ENCODE measurements at regions not wholly inside any gene's neighbourhood (a gene's known extent, or its start where the extent isn't known, plus 50 kb on each side); places are given as distances from the start of the nearest gene placed in this dataset.
"Not testable (repeated sequence)": the region's sequence is repeated elsewhere in the genome, so short reads cannot be mapped to it uniquely, and the experiment has no call there.

DNA sequence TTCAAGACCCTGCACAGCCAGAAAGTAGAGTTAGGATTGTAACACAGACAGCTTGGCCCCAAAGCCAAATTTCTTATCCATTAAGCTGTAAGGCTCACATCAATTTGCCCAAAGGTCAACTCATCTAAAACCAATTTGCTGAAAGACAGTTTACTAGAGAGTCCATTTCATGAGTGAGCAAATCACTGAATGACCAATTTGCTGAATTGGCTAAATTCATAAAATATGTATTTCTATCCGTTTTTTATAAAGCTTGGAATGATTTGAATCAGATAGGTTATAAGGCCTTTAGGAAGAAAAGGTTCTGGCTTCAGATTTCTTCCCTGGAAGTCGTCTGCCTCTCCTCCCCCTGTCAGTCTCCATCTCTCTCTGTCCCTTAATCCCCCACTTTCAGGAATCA lies 168.1 kb downstream of the FCRL5 start:
- no peak for DNase-seq (ENCODE audit: low read depth)
- no peak overlapping the region for H3K4me3 ChIP-seq (ENCODE audit: low read length)
- TF ChIP-seq, protein P1, sequence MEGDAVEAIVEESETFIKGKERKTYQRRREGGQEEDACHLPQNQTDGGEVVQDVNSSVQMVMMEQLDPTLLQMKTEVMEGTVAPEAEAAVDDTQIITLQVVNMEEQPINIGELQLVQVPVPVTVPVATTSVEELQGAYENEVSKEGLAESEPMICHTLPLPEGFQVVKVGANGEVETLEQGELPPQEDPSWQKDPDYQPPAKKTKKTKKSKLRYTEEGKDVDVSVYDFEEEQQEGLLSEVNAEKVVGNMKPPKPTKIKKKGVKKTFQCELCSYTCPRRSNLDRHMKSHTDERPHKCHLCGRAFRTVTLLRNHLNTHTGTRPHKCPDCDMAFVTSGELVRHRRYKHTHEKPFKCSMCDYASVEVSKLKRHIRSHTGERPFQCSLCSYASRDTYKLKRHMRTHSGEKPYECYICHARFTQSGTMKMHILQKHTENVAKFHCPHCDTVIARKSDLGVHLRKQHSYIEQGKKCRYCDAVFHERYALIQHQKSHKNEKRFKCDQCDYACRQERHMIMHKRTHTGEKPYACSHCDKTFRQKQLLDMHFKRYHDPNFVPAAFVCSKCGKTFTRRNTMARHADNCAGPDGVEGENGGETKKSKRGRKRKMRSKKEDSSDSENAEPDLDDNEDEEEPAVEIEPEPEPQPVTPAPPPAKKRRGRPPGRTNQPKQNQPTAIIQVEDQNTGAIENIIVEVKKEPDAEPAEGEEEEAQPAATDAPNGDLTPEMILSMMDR (conservative IDR thresholded peaks at IDR 0.05; ENCODE audit: low read length): no peak

DNA sequence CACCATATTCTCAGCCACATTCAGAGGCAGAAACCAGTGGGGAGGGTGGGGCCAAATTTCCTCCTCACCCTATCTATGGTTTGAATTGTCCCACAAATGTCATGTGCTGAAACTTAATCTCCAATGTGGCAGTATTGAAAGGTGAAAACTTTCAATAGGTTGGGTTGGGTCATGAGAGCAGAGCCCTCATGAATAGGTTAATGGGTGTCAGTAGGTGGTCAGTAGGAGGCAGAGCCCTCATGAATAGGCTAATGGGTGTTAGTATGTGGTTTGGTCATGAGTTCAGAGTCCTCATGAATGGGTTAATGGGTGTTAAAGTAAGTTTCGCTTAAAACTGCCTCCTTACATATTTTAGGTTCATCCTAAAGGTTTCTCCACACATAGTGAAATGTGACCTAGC lies 170.0 kb downstream of the FCRL5 start:
- TF ChIP-seq, protein P1 (conservative IDR thresholded peaks at IDR 0.05; ENCODE audit: low read length): no peak
- DNase-seq (ENCODE audit: low read depth): no peak

DNA sequence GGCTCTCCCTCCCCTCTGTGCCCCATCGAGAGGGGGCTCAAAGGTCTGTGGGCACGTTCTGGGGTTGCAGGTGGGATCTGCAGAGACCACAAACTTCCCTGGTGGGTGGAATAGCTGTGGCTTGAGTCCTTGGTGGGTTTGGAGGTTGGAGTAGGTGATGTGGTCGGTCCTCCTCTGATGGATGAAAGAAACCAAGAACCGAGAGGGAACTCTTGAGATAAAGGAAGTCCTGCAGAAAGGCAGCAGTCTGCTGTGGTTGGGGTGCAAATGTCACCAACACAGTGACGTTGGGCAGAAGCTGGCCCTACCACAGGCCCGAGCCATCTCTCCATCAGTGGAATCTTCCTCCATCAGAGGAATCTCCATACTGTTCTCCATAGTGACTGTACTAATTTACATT lies 171.8 kb downstream of the FCRL5 start:
- TF ChIP-seq, protein P1 (conservative IDR thresholded peaks at IDR 0.05; ENCODE audit: low read length): no peak
- H3K4me3 ChIP-seq (ENCODE audit: low read length): no peak overlapping the region
- DNase-seq (ENCODE audit: low read depth): no peak

More for the DNA sequence above, 170.0 kb downstream of the FCRL5 start:
- H3K4me3 ChIP-seq (ENCODE audit: low read length): no peak overlapping the region

DNA sequence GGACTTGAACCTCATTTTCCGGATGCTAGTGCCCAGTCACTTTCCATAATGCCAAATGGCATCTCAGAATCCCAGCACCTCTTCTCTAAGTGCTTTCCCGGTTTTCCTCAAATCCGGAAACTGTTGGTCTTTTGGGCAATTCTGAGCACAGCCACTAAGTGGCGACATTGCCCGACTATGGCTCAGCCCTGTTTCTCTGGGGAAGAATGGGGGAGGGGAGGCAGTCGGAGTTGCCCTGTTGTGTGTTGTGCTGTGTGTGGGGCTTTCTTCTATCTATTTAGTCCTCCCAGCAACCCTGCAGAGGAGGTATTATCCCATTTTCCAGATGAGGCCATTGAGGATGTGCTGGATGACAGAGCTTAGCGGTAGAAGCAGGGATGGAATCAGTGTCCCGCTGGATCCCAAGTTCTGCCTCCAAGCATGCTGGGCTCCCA lies 175.0 kb downstream of the FCRL5 start:
- peak; percentile 26 for DNase-seq (ENCODE audit: low read depth)
- TF ChIP-seq, protein P1 (conservative IDR thresholded peaks at IDR 0.05; ENCODE audit: low read length): peak; percentile 70
- H3K4me3 ChIP-seq (ENCODE audit: low read length): not testable (repeated sequence)

DNA sequence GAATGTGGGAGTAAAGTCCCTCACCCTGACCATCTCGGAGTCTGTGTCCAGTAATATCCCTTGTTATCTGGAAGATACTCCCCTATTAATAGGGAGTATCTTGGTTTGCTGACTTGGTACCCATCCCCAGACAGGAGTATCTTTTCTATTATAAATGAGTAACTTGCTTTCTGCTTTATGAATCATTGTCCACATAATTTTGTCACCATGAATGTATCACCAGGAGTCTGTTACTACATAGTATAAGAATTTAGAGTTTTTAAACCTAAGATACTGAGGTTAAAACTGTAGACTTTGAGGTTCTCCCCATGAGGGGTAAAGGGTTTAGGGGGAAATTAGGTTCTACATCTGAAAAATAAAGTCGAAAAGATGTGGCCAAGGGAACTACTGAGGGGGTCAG lies 175.6 kb downstream of the FCRL5 start:
- TF ChIP-seq, protein P1 (conservative IDR thresholded peaks at IDR 0.05; ENCODE audit: low read length): no peak
- no peak overlapping the region for H3K4me3 ChIP-seq (ENCODE audit: low read length)
- DNase-seq (ENCODE audit: low read depth): no peak

DNA sequence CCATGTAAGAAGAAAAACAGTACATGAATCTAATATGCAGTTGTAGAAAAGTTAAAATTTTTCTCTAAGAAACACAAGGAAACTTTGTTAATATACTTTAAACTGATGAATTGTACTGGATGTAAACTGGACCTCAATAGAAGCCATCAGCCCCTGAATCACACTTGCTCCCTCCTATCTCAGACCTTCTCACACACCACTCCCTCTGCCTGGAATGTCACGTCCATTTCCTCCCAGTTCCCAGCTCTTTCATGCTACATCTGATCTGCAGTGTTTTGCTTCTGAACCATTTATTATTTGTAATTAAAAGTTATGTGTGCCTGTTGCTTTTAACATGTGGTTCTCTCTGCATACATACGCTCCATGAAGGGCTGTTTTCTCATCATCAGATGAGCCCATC lies 180.0 kb downstream of the FCRL5 start:
- not testable (repeated sequence) for H3K4me3 ChIP-seq (ENCODE audit: low read length); DNase-seq (ENCODE audit: low read depth)

DNA sequence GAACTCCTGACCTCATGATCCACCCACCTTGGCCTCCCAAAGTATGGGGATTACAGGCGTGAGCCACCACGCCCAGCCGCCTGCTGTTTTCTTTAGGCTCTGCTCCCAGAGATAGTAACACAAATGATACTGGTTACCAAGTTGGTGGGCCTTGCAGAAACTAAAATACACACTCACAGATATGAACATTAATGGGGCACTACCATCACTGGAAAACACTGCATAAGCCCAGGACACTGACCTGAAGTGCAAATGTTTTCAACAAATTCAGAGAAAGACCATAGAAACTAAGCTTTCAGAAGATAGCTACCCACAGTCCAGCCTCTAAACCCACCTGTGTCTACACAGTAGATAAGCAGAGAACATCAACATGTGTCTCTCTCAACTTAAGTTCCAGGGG lies 180.5 kb downstream of the FCRL5 start:
- H3K4me3 ChIP-seq (ENCODE audit: low read length): no peak overlapping the region
- TF ChIP-seq, protein P1 (conservative IDR thresholded peaks at IDR 0.05; ENCODE audit: low read length): no peak
- no peak for DNase-seq (ENCODE audit: low read depth)

DNA sequence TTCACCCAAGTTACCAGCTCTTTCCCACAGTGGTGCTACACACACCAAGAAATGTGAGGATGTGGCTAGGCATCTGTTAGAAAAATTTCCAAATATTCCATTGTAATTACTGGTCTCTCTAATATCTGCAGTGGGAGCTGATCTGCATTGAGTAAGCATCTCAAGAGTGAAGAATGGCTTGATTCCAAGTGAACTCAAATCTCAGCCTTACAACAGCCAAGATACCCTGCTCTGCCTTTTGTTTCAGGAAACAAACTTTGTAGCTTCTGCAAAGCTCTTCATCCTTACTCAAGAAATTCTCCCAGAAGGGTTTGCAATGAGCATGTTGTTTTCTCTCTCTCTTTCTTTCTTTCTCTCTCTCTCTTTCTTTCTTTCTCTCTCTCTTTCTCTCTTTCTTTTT lies 181.1 kb downstream of the FCRL5 start:
- H3K4me3 ChIP-seq (ENCODE audit: low read length): no peak overlapping the region
- DNase-seq (ENCODE audit: low read depth): peak; percentile 27

More for the DNA sequence above, 181.1 kb downstream of the FCRL5 start:
- TF ChIP-seq, protein P1 (conservative IDR thresholded peaks at IDR 0.05; ENCODE audit: low read length): no peak

Data from AG10803 (cell line).